Pancreas (tissue), 10 donors: ENCODE measurements at regions not wholly inside any gene's neighbourhood (a gene's known extent, or its start where the extent isn't known, plus 50 kb on each side); places are given as distances from the start of the nearest gene placed in this dataset.
"Not testable (repeated sequence)": the region's sequence is repeated elsewhere in the genome, so short reads cannot be mapped to it uniquely, and the experiment has no call there.

Experiments
- ATAC-seq, 4 donors: fragments of 200-7000 bp; cut with Tn5 transposase; one replicate each; pipeline versions ENCODE4 v1.8.0 to v1.9.1; 2020; ENCODE audit warnings: mild to moderate bottlenecking in 4 of 4, moderate library complexity in 4 of 4
- DNase-seq, 6 donors: peaks; one replicate each; pipeline ENCODE4 v3.0.0-alpha.2; 2020
- FAIRE-seq: peaks from 2 replicates; lab custom pipeline; 2012; peaks lifted over from hg19 to GRCh38; lab: Jason Lieb, UNC
- H3K27ac ChIP-seq, 4 donors: fragments of 200-600 bp; sonication (generic); 1 replicate in 3 of 4; 2 replicates in 1 of 4; pipeline versions ENCODE4 v1.5.0 to v1.8.0; 2020
- H3K27me3 ChIP-seq, 4 donors: fragments of 200-600 bp; one replicate each; pipeline ENCODE4 v1.8.0; 2021
- H3K36me3 ChIP-seq, 3 donors: fragments of 200-600 bp; sonication (generic) in 1 of 3; one replicate each; pipeline versions ENCODE4 v1.5.0 to v1.8.0; 2020 to 2021
- H3K4me1 ChIP-seq, 3 donors: fragments of 200-600 bp; one replicate each; pipeline ENCODE4 v1.8.0; 2021
- H3K4me3 ChIP-seq, 4 donors: fragments of 200-600 bp; sonication (generic) in 2 of 4; one replicate each; pipeline versions ENCODE4 v1.5.0 to v1.8.0; 2020 to 2021
- H3K9me3 ChIP-seq, 4 donors: fragments of 200-600 bp; one replicate each; pipeline ENCODE4 v1.8.0; 2021
- CTCF ChIP-seq, 4 donors: fragments of 200-600 bp; sonication (generic) in 3 of 4; IDR thresholded peaks; one replicate each; pipeline versions ENCODE4 v1.5.0 to v1.8.0; 2021; ENCODE audit warnings: antibody characterized with exemption in 4 of 4
- WGBS, 2 donors: extraction: QIAGEN DNeasy Blood & Tissue Kit; methylation state at CpG; one replicate each; pipeline ENCODE4 v1.1.7; 2013; 5-methylcytosine and 5-hydroxymethylcytosine counted together
- intact Hi-C, 3 donors: fragments of 100-400 bp; cut with DNase I; formaldehyde crosslinking; loops; one replicate each; pipeline versions ENCODE4 v1.11.1 to v1.14.2; 2022
- donor health status: healthy with polysubstance abuse.
- donor health status: DM: no; HTN: no; CAD: no; lungs with moderate emphysema.
- donor health status: DM: no; HTN: no; CAD: no.
- donor health status: control.
- donor health status: control.
- donor health status: Bipolar disorder and iron deficiency.
- donor health status: DM: yes; HTN: yes; CAD: no.
- donor health status: DM: no; HTN: no; CAD: no.
- donor health status: DM: no; HTN: no; CAD: no.
- donor health status: DM: yes; HTN: yes; CAD: no.

DNA sequence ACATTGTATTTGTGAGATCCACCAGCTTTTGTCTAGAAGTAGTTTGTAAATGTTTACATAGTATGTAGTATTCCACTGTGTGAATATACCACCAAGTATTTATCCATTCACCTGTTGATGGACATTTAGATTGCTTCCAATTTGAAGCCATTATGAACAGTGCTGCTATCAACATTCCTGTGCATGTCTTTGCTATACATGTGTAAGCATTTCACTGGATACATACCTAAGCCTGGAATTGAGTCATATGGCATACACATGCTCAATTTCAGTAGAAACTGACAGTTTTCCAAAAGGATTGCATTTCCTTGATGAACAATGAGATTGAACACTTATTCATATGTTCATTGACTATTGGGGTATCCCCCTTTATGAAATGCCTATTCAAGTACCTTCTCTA is 540.6 kb upstream of the SOX9 start:
- Histone ChIP-seq H3K4me1 (no peaks in the 10 kb centered on the region), H3K4me3 (no peak overlapping the region), H3K36me3 (no peaks in the 10 kb centered on the region), H3K27ac (no peak overlapping the region), H3K27me3 (no peaks in the 10 kb centered on the region), H3K9me3 (no peaks in the 10 kb centered on the region)
- FAIRE-seq (no peak), DNase-seq (no peak), ATAC-seq (no peak)
- TF ChIP-seq CTCF (IDR thresholded peaks at IDR 0.05): no peak
- intact Hi-C loops: no loop called here

DNA sequence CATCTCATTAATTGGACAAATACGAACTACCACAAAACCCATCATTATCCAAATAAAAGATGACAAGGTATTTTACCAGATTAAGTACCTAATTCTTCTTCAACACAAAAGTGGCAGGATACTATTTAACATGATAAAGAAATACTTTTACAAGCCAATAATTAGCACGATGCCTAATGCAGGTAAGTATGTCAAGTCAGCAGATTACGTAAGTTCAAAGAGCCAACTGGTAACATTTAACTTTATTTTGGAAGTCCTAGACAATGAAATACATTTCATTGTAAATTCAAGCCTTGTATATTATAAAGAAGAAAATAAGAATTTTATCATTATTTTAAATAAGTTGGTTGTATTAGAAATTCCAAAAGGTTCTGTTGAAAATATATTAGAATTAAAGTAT is 535.3 kb upstream of the SOX9 start:
- no peak for ATAC-seq
- no peak for FAIRE-seq
- no peak overlapping the region for H3K27ac ChIP-seq
- no peak for TF ChIP-seq CTCF (IDR thresholded peaks at IDR 0.05)
- H3K9me3 ChIP-seq: no peaks in the 10 kb centered on the region
- no peak for DNase-seq
- no peaks in the 10 kb centered on the region for H3K4me1 ChIP-seq
- no peak overlapping the region for H3K4me3 ChIP-seq
- no peaks in the 10 kb centered on the region for H3K36me3 ChIP-seq
- WGBS, 2 donors: 84% methylated on average over 3 of the region's 3 CpGs
- no peaks in the 10 kb centered on the region for H3K27me3 ChIP-seq
- intact Hi-C loops: no loop called here

GRCh38 chr17:71592431-71592830 is 528.4 kb upstream of the SOX9 start:
- H3K9me3 ChIP-seq: no peaks in the 10 kb centered on the region
- TF ChIP-seq CTCF (IDR thresholded peaks at IDR 0.05): no peak
- intact Hi-C loops: no loop called here
- no peak overlapping the region for H3K4me3 ChIP-seq
- H3K27me3 ChIP-seq: no peaks in the 10 kb centered on the region
- ATAC-seq (no peak), FAIRE-seq (no peak), DNase-seq (no peak)
- no peaks in the 10 kb centered on the region for H3K36me3 ChIP-seq
- H3K4me1 ChIP-seq: no peaks in the 10 kb centered on the region
- H3K27ac ChIP-seq: no peak overlapping the region

DNA sequence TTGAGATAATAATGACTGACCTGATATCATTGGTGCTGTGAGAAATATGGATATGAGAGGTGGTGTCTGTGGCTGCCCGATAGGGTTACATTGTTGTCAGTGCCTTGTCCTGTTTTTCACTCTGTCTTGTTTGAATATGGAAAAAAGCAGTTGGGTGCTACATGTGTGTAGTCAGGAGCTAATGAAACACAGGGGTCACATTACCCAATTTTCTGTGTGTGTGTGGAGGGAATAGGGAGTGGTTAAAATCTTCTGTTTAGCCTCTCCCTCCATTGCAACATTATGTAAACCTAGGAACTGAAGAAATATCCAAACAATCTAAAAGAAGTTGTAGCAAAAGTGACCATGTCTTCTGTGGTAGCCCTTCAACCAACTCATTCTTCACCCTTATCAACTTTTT is 527.7 kb upstream of the SOX9 start:
- ATAC-seq (no peak), FAIRE-seq (no peak), DNase-seq (no peak)
- no peaks in the 10 kb centered on the region for H3K27me3 ChIP-seq
- no peaks in the 10 kb centered on the region for H3K36me3 ChIP-seq
- intact Hi-C loops: no loop called here
- H3K4me1 ChIP-seq: no peaks in the 10 kb centered on the region
- WGBS, 2 donors: 87 to 94% methylated on average over 1 of the region's 1 CpG
- no peak for TF ChIP-seq CTCF (IDR thresholded peaks at IDR 0.05)
- no peaks in the 10 kb centered on the region for H3K9me3 ChIP-seq
- no peak overlapping the region for H3K4me3 ChIP-seq
- no peak overlapping the region for H3K27ac ChIP-seq

GRCh38 chr17:71599583-71599982 is 521.2 kb upstream of the SOX9 start:
- H3K36me3 ChIP-seq, H3K4me3 ChIP-seq, H3K9me3 ChIP-seq, H3K27ac ChIP-seq, H3K27me3 ChIP-seq, intact Hi-C loops, DNase-seq, ATAC-seq, H3K4me1 ChIP-seq: not testable (repeated sequence)
- 98 to 100% methylated on average over 1 of the region's 1 CpG for WGBS, 2 donors
- peak; percentile 13 for FAIRE-seq
